ENCODE measurements at regions not wholly inside any gene's neighbourhood (a gene's known extent, or its start where the extent isn't known, plus 50 kb on each side); places are given as distances from the start of the nearest gene placed in this dataset.

DNA sequence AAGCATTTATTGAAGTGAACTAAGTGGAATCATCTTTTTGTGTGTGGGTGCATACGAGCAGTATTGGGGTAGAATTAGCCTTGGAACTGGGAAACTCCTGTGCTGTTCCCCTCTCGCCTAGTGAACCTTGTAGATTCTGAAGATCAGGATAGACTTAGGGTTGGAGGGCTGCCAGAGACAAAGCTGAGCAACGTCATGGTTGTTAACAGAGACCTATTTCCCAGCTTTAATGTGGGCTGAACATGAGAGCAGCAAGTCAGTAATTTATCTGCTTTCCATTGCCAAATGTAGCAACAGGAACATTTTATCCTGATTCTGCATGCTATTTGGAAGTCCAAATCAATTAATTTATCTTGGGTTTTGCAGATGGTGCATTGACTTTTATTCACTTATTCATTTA, 246.6 kb downstream of the IL20RB start:
- DNase-seq (ENCODE audit: low read depth in 2 of 2): no peak

DNA sequence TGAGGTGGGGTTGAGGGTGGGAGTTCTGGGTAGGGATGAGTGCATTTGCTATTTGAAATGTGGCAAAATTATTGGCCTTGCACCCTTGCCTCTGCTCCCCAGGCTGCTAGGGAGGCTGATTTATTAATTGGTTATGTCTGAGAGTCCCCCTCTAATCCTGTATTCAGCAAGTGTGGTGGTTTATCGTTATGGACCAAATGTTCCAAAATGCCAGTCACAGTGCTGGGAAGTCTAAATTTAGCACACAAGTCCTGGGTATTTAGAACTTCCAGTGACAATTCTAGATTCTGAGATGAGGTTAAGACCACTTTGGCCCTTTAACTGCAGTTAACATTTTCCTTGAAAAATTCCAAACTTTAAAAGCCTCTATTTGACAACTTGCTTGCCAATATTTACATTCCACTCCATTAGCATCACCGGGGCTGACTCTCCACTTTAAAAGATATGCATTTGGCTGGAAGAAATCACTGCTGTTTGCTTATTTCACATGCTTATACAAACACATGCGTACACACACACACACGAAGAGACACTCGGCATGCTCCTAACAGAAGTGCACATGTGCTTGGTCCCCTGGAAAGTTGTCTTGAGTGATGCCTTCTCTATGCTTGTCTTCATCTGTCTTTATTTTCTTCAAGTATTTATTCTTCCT, 247.7 kb downstream of the IL20RB start:
- no peak for DNase-seq (ENCODE audit: low read depth in 2 of 2)

GRCh38 chr3:137207616-137208015, 249.8 kb downstream of the IL20RB start:
- no peak for DNase-seq (ENCODE audit: low read depth in 2 of 2)

DNA sequence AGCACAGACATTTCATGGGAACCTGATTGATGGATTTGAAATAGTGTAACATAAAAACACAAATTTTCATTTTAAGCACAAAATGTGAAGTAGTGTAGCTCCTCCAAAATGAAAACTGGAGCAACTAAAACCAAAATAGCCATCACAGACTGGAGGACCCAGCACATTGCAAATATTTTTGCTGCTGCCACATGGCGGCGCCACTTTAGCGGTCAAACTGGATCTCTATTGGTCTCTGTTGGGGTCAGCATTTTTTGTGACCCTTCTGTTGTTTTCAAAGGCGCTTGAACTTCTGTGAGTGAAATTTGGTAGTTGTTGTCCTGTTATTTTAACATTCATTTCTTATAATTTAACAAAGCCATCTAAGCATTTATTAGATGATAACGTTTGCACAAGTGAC, 259.9 kb downstream of the IL20RB start:
- DNase-seq (ENCODE audit: low read depth in 2 of 2): no peak

DNA sequence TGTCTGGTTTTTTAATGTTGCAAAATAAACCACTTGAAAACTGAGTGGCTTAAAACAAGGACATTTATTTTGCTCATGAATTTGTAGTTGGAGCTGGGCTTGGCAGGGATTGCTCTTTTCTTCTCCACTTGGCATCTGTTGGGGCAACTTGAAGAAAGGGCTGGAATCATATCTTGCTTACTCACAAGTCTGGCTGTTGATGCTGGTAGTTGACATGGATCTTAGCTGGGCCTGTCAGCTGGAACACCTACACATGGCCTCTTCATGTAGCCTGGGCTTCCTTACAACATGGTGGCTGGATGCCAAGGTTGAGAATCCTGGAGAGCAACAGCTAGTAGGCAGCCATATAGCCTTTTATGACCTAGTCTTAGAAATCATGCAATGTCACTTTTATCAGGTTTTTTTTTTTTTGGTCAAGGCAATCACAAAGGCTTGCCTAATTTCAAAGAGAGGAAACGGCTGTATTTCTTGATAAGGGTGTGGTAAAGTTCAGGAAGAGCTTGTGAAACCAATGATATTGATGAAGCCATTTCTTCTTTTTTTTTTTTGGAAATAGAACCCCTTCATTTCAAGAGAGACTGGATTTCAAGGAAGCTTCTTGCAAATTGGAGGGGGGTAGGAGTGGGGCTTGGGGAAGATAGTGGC, 262.1 kb downstream of the IL20RB start:
- DNase-seq (ENCODE audit: low read depth in 2 of 2): no peak

GRCh38 chr3:137222736-137223225, 265.0 kb downstream of the IL20RB start:
- DNase-seq (ENCODE audit: low read depth in 2 of 2): no peak

DNA sequence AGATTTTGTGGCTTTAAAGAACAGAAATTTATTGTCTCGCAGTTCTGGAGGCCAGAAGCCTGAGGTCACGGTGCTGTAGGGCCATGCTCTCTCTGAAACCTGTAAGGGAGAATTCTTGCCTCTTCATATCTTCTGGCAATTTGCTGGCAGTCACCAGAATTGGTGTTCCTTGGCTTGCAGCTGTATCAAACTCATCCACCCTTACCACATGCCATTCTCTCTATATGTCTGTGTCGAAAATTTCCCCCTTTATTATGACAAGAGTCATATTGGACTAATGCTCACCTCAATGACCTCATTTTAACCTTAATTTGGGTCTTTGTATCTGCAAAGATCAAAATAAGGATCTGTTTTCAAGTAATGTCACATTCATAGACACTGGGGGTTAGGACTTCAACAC, 266.7 kb downstream of the IL20RB start:
- no peak for DNase-seq (ENCODE audit: low read depth in 2 of 2)

DNA sequence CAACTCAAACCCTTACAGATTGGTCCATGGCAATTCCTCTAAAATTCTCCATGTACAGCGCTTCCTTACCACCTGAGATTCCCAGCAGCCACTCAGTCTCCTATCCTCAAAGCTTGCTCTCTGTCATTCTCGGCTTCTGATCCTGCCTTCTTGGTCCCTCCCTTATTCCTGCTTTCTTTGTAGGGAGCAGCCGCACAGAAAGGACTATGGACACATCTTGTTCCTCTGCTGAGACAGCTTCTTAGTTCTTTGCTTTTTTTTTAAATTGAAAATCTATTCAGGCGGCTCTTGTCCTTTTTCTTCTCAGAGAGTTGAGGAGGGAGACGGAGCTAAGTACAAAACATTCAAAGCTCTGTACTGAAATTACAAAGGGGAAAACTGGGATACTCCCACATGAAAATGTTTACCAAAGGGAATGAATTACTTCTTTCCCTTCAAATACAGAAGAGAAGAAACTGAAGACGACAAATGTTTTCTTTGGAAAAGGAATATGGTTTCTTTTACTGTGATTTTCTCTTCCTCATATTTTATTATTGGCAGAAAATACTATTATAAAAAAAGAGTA, 285.1 kb downstream of the IL20RB start:
- DNase-seq (ENCODE audit: low read depth in 2 of 2): no peak

- no peak for DNase-seq (ENCODE audit: low read depth in 2 of 2)
Measured at GRCh38 chr3:137246491-137246890, 288.7 kb downstream of the IL20RB start.

DNA sequence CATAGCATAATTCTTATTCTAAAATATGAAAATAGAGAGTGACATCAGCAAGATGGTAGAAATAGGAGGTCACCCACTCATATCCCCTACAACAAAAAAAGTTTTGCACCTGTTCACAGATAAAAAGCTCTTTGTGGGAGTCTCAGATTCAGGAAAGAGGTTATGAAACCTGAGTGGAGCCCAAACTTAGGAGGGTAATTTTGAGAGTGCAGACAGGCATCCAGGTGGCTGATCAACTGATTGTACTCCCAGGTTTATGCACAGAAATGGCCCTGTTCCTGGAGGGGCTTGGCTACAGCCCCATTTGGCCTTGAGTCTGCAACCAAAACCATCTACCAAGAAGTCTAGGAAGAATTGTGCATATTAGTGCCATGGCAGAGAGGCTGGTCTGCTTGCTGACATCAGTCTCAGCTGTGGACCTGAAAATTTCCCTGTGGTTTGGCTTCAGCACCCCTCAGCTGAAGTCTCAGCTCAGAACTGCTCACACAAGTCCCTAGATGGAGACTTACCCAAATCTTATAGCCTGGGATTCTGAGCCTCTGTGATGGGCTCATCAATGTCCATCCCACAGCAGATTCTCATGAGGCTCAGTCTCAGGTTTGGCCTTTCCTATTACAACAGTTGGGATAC, 291.6 kb downstream of the IL20RB start:
- no peak for DNase-seq (ENCODE audit: low read depth in 2 of 2)

DNA sequence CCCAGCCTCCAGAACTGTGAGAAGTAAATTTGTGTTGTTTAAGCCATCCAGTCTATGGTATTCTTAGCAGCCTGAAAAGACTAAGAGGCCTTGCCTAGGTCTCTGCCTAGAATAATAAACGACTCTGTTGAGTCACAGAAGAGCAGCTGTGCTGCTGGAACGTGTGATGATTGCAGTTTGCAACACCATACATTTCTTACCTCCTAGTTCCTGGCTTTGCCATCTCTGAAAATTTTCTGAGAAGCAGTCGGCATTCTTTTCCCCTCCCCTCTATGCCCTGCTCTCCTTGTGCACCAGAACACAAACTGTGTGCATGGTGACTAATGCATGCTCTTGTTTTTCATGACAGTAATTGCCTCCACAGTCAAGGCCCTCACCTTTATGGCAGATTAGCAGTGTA, 301.3 kb downstream of the IL20RB start:
- no peak for DNase-seq (ENCODE audit: low read depth in 2 of 2)

- no peak for DNase-seq (ENCODE audit: low read depth in 2 of 2)
Measured at GRCh38 chr3:137259701-137260100, 301.9 kb downstream of the IL20RB start.

- no peak for DNase-seq (ENCODE audit: low read depth in 2 of 2)
Measured at GRCh38 chr3:137264071-137264820, 306.5 kb downstream of the IL20RB start.

DNA sequence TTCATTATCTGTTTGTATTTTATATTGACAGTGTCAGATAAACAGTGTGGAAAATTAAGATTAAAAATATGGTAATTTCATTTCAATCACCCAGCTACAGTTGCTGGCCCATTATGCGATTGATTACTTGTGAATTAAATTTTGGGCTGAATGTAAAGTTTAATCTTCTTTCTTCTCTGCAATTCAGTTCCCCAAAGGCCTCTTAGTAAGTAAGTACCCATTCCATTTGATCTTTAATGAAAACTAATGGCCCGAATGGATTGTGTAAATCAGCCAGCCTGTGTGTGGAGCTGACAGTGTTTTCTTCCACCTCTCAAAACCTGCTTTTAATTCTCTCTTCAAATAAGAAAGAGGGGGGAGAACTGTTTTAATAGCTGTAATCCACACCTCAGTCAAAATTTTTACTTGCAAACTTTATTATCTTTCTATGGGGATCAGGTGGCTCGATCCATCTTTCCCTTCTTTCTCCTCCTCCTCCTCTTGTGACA, 307.1 kb downstream of the IL20RB start:
- DNase-seq (ENCODE audit: low read depth in 2 of 2): no peak

- DNase-seq (ENCODE audit: low read depth in 2 of 2): no peak
Measured at GRCh38 chr3:137282871-137283270, 325.1 kb downstream of the IL20RB start.

DNA sequence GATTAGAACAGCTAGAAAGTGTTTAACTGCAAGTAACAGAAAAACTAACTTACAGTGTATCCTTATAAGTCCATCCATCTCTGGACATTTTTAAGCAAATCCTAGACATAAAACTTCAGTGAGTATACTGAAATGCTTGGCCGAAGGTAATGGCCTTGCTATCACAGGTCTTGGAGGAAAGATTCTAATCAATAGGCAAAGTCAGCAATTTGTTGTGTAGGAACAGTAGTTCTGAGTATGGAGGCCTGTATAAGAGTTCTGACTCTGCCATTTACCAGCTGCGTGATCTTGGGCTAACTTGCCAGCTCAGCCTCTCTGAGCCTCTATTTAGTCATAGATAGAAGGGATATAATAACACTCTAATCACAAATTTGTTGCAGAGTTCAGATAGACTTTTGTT, 328.1 kb downstream of the IL20RB start:
- no peak for DNase-seq (ENCODE audit: low read depth in 2 of 2)

DNA sequence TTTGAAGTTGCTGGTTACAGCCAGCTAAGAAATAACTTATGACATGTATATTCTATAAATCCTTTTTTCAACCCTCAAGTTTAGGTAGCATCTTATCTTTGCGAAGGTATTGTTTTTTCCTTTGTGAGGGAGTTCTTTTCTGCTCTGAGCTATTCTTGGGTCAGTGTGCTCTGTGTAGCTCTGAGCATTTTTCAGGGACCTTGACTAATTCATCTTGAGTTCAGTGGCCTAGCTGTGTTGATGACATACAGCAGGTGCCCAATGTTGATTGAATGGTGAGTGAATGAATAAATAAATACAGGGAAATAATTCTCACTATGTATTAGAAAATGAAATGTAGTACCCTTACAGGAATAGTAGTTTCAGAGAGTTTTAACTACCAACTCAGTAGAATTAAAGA, 335.3 kb downstream of the IL20RB start:
- no peak for DNase-seq (ENCODE audit: low read depth in 2 of 2)

DNA sequence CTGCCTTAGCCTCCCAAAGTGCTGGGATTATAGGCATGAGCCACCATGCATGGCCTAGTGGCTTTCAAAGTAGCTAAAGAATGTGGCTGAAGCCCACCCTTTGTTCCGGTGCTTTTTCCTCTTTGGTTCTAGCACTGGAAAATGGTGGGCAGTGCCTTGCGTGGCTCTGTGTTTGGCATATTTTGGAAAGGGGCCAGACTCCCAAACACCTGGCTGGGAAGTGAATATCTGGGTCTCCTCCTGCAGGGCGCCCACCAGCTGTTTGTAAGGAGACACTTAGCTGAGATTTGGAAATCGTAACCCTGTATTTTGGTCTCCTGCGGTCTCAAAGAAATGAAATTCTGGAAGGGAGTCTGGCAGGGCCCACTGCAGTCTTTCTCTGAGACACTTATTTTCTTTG, 336.4 kb downstream of the IL20RB start:
- no peak for DNase-seq (ENCODE audit: low read depth in 2 of 2)

- no peak for DNase-seq (ENCODE audit: low read depth in 2 of 2)
Measured at GRCh38 chr3:137294839-137295238, 337.1 kb downstream of the IL20RB start.

GRCh38 chr3:137295336-137295735, 337.6 kb downstream of the IL20RB start:
- DNase-seq (ENCODE audit: low read depth in 2 of 2): no peak

- no peak for DNase-seq (ENCODE audit: low read depth in 2 of 2)
Measured at GRCh38 chr3:137296116-137296515, 338.3 kb downstream of the IL20RB start.

GRCh38 chr3:137297770-137298169, 340.0 kb downstream of the IL20RB start:
- no peak for DNase-seq (ENCODE audit: low read depth in 2 of 2)

All from stimulated activated CD4-positive, alpha-beta T cell treated with anti-CD3 and anti-CD28 coated beads, Interleukin-15, amount 100 ng/mL, for 48 hours (primary cell).